KMS-11 (cell line): ENCODE measurements at regions not wholly inside any gene's neighbourhood (a gene's known extent, or its start where the extent isn't known, plus 50 kb on each side); places are given as distances from the start of the nearest gene placed in this dataset.

ENCODE experiments used
- H2AFZ ChIP-seq: fragments of 200-600 bp; sonication (generic); 2 replicates; pipeline ENCODE4 v1.6.1; 2016; ENCODE audit warnings: antibody characterized with exemption, mixed run types, low read depth
- H3K27ac ChIP-seq: fragments of 200-600 bp; sonication (generic); 2 replicates; pipeline ENCODE4 v1.6.1; 2016; ENCODE audit warnings: mild to moderate bottlenecking, mixed run types
- H3K27me3 ChIP-seq: fragments of 200-600 bp; sonication (generic); 2 replicates; pipeline ENCODE4 v1.6.1; 2017; ENCODE audit warnings: mild to moderate bottlenecking, low read depth, mixed run types, moderate library complexity; ENCODE audit not compliant: insufficient read depth
- H3K36me3 ChIP-seq: fragments of 200-600 bp; sonication (generic); 2 replicates; pipeline ENCODE4 v1.6.1; 2017; ENCODE audit warnings: mild to moderate bottlenecking, mixed run types; ENCODE audit not compliant: insufficient read depth
- H3K4me1 ChIP-seq: fragments of 200-600 bp; sonication (generic); 2 replicates; pipeline ENCODE4 v1.6.1; 2016; ENCODE audit warnings: mild to moderate bottlenecking, low read depth, mixed run types; ENCODE audit not compliant: poor library complexity, severe bottlenecking
- H3K4me2 ChIP-seq: fragments of 200-600 bp; sonication (generic); 2 replicates; pipeline ENCODE4 v1.7.0; 2016; ENCODE audit warnings: mild to moderate bottlenecking, mixed run types
- H3K4me3 ChIP-seq: fragments of 200-600 bp; sonication (generic); IDR thresholded peaks from 2 replicates; pipeline ENCODE4 v1.6.1; 2017; ENCODE audit warnings: low read depth, low read length, mixed read lengths; ENCODE audit not compliant: insufficient read depth
- H3K79me2 ChIP-seq: fragments of 200-600 bp; sonication (generic); 2 replicates; pipeline ENCODE4 v1.6.1; 2016; ENCODE audit warnings: low read depth, mixed run types; ENCODE audit not compliant: insufficient read depth
- H3K9ac ChIP-seq: fragments of 200-600 bp; sonication (generic); 2 replicates; pipeline ENCODE4 v1.6.1; 2016; ENCODE audit warnings: mild to moderate bottlenecking, mixed run types
- H4K20me1 ChIP-seq: fragments of 200-600 bp; sonication (generic); 2 replicates; pipeline ENCODE4 v1.6.1; 2016; ENCODE audit warnings: mild to moderate bottlenecking, mixed run types; ENCODE audit not compliant: insufficient read depth
- CTCF ChIP-seq: fragments of 200-600 bp; sonication (generic); conservative IDR thresholded peaks from 2 replicates; pipeline ENCODE4 v1.6.1; 2017; ENCODE audit warnings: low read depth, mild to moderate bottlenecking, antibody characterized with exemption, low read length, moderate library complexity, mixed read lengths

GRCh38 chr1:57550092-57550491 is 126.2 kb upstream of the DAB1 start:
- Histone ChIP-seq H3K79me2 (no peaks in the 10 kb centered on the region), H3K4me2 (no peak overlapping the region), H4K20me1 (no peaks in the 10 kb centered on the region), H3K4me1 (no peaks in the 10 kb centered on the region), H3K9ac (no peak overlapping the region), H3K27me3 (no peaks in the 10 kb centered on the region), H3K4me3 (no peak overlapping the region), H3K36me3 (no peaks in the 10 kb centered on the region), H2AFZ (no peak overlapping the region), H3K27ac (no peak overlapping the region)
- TF ChIP-seq CTCF = no peak

- H3K27me3 ChIP-seq = no peaks in the 10 kb centered on the region
- H3K4me1 ChIP-seq = no peaks in the 10 kb centered on the region
- TF ChIP-seq CTCF = no peak
- no peak overlapping the region for H3K9ac ChIP-seq
- no peak overlapping the region for H3K4me2 ChIP-seq
- H2AFZ ChIP-seq = no peak overlapping the region
- no peaks in the 10 kb centered on the region for H4K20me1 ChIP-seq
- no peak overlapping the region for H3K4me3 ChIP-seq
- H3K27ac ChIP-seq = no peak overlapping the region
- H3K36me3 ChIP-seq = no peaks in the 10 kb centered on the region
- H3K79me2 ChIP-seq = no peaks in the 10 kb centered on the region
Observed at GRCh38 chr1:57549300-57549699, 125.4 kb upstream of the DAB1 start.

GRCh38 chr1:57546549-57547330 is 122.9 kb upstream of the DAB1 start:
- Histone ChIP-seq H3K4me1 (no peaks in the 10 kb centered on the region), H3K27me3 (no peaks in the 10 kb centered on the region)

GRCh38 chr1:57544345-57544744 is 120.5 kb upstream of the DAB1 start:
- no peak overlapping the region for H3K9ac ChIP-seq
- H3K79me2 ChIP-seq = no peaks in the 10 kb centered on the region
- H3K27me3 ChIP-seq = no peaks in the 10 kb centered on the region
- H3K4me3 ChIP-seq = no peak overlapping the region
- TF ChIP-seq CTCF = no peak
- H2AFZ ChIP-seq = no peak overlapping the region
- no peaks in the 10 kb centered on the region for H3K4me1 ChIP-seq
- H3K4me2 ChIP-seq = no peak overlapping the region
- H3K36me3 ChIP-seq = no peaks in the 10 kb centered on the region
- no peak overlapping the region for H3K27ac ChIP-seq
- no peaks in the 10 kb centered on the region for H4K20me1 ChIP-seq

More at GRCh38 chr1:57546549-57547330, 122.9 kb upstream of the DAB1 start:
- H3K79me2 ChIP-seq = no peaks in the 10 kb centered on the region
- no peak overlapping the region for H2AFZ ChIP-seq
- no peak for TF ChIP-seq CTCF
- H3K4me3 ChIP-seq = no peak overlapping the region
- no peaks in the 10 kb centered on the region for H4K20me1 ChIP-seq
- H3K9ac ChIP-seq = no peak overlapping the region
- no peak overlapping the region for H3K27ac ChIP-seq
- no peak overlapping the region for H3K4me2 ChIP-seq
- H3K36me3 ChIP-seq = no peaks in the 10 kb centered on the region
